ENCODE measurements at regions not wholly inside any gene's neighbourhood (a gene's known extent, or its start where the extent isn't known, plus 50 kb on each side); places are given as distances from the start of the nearest gene placed in this dataset.

- no peaks in the 10 kb centered on the region for H3K4me1 Mint-ChIP-seq (ENCODE audit: low read depth, unreplicated experiment)
- H3K27ac Mint-ChIP-seq (ENCODE audit: unreplicated experiment) = no peak overlapping the region
- no TSS peak for BruUV-seq (replicated peaks)
- no peaks in the 10 kb centered on the region for H3K36me3 Mint-ChIP-seq (ENCODE audit: insufficient read depth, unreplicated experiment)
- H3K27me3 Mint-ChIP-seq (ENCODE audit: unreplicated experiment) = no peaks in the 10 kb centered on the region
- H3K4me3 Mint-ChIP-seq (ENCODE audit: low read depth, unreplicated experiment) = no peak overlapping the region
- no peaks in the 10 kb centered on the region for H3K9me3 Mint-ChIP-seq (ENCODE audit: low read depth, unreplicated experiment)
- CTCF ChIA-PET = no interaction called here
- intact Hi-C loops (cut with micrococcal nuclease; ENCODE audit: unreplicated experiment) = no loop called here
- no peak for TF ChIP-seq CTCF (IDR thresholded peaks at IDR 0.05; ENCODE audit: unreplicated experiment)
- DNase-seq = no peak
Observed at GRCh38 chr5:97400537-97400936, 217.5 kb upstream of the RIOK2 start.

DNA sequence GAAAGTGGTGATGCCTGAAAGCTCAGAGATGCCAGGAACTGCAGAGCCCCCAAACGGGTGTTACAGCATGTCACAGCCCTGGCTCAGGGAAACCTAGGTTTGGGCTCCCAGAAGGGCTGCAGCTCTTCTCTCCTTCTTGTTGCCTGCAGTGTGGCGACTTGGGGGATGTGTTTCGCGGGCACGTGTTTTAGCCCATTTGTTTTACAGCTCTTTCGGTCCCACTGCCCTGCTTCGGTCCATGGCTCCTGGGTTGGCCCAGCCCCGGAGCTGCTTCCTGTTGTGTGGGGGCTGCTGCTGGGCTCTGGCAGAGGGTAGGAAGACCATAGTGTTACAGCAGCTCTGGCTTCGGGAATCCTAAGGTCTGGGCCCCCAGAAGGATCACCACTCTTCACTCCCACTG, 222.9 kb upstream of the RIOK2 start:
- Mint-ChIP-seq H3K27me3 (ENCODE audit: unreplicated experiment) (no peaks in the 10 kb centered on the region), H3K27ac (ENCODE audit: unreplicated experiment) (no peak overlapping the region), H3K9me3 (ENCODE audit: low read depth, unreplicated experiment) (no peaks in the 10 kb centered on the region), H3K36me3 (ENCODE audit: insufficient read depth, unreplicated experiment) (no peaks in the 10 kb centered on the region), H3K4me3 (ENCODE audit: low read depth, unreplicated experiment) (no peak overlapping the region), H3K4me1 (ENCODE audit: low read depth, unreplicated experiment) (no peaks in the 10 kb centered on the region)
- CTCF ChIA-PET = no interaction called here
- DNase-seq = no peak
- TF ChIP-seq CTCF (IDR thresholded peaks at IDR 0.05; ENCODE audit: unreplicated experiment) = no peak
- BruUV-seq (replicated peaks) = no TSS peak
- intact Hi-C loops (cut with micrococcal nuclease; ENCODE audit: unreplicated experiment) = no loop called here

DNA sequence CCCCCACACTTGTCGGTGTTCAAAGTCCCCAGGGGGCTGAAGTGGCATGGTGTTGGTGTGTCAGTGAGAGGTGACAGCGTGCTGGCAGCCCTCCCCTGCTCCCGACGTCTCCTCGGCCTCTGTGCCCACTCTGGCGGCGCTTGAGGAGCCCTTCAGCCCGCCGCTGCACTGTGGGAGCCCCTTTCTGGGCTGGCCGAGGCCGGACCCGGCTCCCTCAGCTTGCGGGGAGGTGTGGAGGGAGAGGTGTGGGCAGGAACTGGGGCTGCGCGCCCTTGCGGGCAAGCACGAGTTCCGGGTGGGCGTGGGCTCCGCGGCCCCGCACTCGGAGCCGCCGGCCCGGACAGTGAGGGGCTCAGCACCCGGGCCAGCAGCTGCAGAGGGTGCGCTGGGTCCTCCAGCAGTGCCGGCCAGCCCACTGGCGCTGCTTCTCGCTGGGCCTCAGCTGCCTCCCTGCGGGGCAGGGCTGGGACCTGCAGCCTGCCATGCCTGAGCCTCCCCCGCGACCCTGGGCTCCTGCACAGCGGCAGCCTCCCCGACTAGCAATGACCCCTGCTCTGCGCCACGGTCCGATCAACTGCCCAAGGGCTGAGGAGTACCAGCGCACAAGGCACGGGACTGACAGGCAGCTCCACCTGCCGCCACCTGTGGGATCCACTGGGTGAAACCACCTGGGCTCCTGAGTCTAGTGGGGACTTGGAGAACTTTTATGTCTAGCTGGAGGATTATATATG, 224.1 kb upstream of the RIOK2 start:
- no peaks in the 10 kb centered on the region for H3K36me3 Mint-ChIP-seq (ENCODE audit: insufficient read depth, unreplicated experiment)
- no peaks in the 10 kb centered on the region for H3K4me1 Mint-ChIP-seq (ENCODE audit: low read depth, unreplicated experiment)
- no peaks in the 10 kb centered on the region for H3K27me3 Mint-ChIP-seq (ENCODE audit: unreplicated experiment)
- H3K9me3 Mint-ChIP-seq (ENCODE audit: low read depth, unreplicated experiment) = no peaks in the 10 kb centered on the region
- BruUV-seq (replicated peaks) = no TSS peak
- H3K4me3 Mint-ChIP-seq (ENCODE audit: low read depth, unreplicated experiment) = no peak overlapping the region
- intact Hi-C loops (cut with micrococcal nuclease; ENCODE audit: unreplicated experiment) = no loop called here
- DNase-seq = no peak
- no peak overlapping the region for H3K27ac Mint-ChIP-seq (ENCODE audit: unreplicated experiment)
- CTCF ChIA-PET = no interaction called here
- TF ChIP-seq CTCF (IDR thresholded peaks at IDR 0.05; ENCODE audit: unreplicated experiment) = no peak

DNA sequence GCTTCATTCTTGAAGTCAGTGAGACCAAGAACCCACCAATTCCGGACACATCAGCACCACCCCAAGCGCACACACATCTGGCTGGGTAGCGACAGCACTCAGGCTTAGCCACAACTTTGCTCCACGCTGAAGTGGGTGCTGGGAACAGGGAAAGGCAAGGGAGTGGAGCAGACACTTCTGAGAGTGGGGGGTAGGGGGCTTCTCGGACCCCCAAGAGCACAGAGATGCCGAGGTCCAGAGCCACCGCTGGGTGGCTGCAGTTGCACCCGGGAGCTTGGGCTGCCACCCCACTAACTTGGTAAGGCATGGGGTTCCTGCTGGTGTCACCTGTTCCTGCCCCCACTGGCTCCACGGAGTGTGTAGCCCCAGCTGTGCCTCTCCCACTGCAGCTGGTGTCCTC, 225.3 kb upstream of the RIOK2 start:
- Mint-ChIP-seq H3K4me1 (ENCODE audit: low read depth, unreplicated experiment) (no peaks in the 10 kb centered on the region), H3K4me3 (ENCODE audit: low read depth, unreplicated experiment) (no peak overlapping the region), H3K9me3 (ENCODE audit: low read depth, unreplicated experiment) (no peaks in the 10 kb centered on the region), H3K27ac (ENCODE audit: unreplicated experiment) (no peak overlapping the region), H3K36me3 (ENCODE audit: insufficient read depth, unreplicated experiment) (no peaks in the 10 kb centered on the region), H3K27me3 (ENCODE audit: unreplicated experiment) (no peaks in the 10 kb centered on the region)
- no peak for DNase-seq
- TF ChIP-seq CTCF (IDR thresholded peaks at IDR 0.05; ENCODE audit: unreplicated experiment) = no peak
- CTCF ChIA-PET = no interaction called here
- intact Hi-C loops (cut with micrococcal nuclease; ENCODE audit: unreplicated experiment) = no loop called here
- BruUV-seq (replicated peaks) = no TSS peak
